ENCODE measurements at regions not wholly inside any gene's neighbourhood (a gene's known extent, or its start where the extent isn't known, plus 50 kb on each side); places are given as distances from the start of the nearest gene placed in this dataset.
"Not testable (repeated sequence)": the region's sequence is repeated elsewhere in the genome, so short reads cannot be mapped to it uniquely, and the experiment has no call there.

DNA sequence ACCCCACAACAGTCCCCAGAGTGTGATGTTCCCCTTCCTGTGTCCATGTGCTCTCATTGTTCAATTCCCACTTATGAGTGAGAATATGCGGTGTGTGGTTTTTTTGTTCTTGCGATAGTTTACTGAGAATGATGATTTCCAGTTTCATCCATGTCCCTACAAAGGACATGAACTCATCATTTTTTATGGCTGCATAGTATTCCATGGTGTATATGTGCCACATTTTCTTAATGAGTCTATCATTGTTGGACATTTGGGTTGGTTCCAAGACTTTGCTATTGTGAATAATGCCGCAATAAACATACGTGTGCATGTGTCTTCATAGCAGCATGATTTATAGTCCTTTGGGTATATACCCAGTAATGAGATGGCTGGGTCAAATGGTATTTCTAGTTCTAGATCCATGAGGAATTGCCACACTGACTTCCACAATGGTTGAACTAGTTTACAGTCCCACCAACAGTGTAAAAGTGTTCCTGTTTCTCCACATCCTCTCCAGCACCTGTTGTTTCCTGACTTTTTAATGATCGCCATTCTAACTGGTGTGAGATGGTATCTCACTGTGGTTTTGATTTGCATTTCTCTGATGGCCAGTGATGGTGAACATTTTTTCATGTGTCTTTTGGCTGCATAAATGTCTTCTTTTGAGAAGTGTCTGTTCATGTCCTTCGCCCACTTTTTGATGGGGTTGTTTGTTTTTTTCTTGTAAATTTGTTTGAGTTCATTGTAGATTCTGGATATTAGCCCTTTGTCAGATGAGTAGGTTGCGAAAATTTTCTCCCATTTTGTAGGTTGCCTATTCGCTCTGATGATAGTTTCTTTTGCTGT, 120.0 kb downstream of the GOSR1 start:
- TF ChIP-seq, protein P1, sequence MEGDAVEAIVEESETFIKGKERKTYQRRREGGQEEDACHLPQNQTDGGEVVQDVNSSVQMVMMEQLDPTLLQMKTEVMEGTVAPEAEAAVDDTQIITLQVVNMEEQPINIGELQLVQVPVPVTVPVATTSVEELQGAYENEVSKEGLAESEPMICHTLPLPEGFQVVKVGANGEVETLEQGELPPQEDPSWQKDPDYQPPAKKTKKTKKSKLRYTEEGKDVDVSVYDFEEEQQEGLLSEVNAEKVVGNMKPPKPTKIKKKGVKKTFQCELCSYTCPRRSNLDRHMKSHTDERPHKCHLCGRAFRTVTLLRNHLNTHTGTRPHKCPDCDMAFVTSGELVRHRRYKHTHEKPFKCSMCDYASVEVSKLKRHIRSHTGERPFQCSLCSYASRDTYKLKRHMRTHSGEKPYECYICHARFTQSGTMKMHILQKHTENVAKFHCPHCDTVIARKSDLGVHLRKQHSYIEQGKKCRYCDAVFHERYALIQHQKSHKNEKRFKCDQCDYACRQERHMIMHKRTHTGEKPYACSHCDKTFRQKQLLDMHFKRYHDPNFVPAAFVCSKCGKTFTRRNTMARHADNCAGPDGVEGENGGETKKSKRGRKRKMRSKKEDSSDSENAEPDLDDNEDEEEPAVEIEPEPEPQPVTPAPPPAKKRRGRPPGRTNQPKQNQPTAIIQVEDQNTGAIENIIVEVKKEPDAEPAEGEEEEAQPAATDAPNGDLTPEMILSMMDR (IDR thresholded peaks at IDR 0.05), result not testable (repeated sequence)
- not testable (repeated sequence) for TF ChIP-seq POLR2A (IDR thresholded peaks at IDR 0.05)
